SU-DHL-6 (cell line): ENCODE measurements at regions not wholly inside any gene's neighbourhood (a gene's known extent, or its start where the extent isn't known, plus 50 kb on each side); places are given as distances from the start of the nearest gene placed in this dataset.

Experiments used
- H2AFZ ChIP-seq: fragments of 200-600 bp; sonication (generic); 2 replicates; pipeline ENCODE4 v1.6.1; 2014; ENCODE audit warnings: low read depth, mild to moderate bottlenecking, moderate library complexity, mixed read lengths, antibody characterized with exemption, low read length; ENCODE audit not compliant: severe bottlenecking
- H3F3A ChIP-seq: fragments of 200-600 bp; shearing (Covaris generic); 2 replicates; pipeline ENCODE4 v1.6.0; 2016; ENCODE audit warnings: antibody characterized with exemption, mild to moderate bottlenecking; ENCODE audit not compliant: insufficient read depth
- H3K27ac ChIP-seq: fragments of 200-600 bp; sonication (generic); 2 replicates; pipeline ENCODE4 v1.5.1; 2016; ENCODE audit warnings: low read depth, mild to moderate bottlenecking, low read length, moderate library complexity, mixed read lengths
- H3K27me3 ChIP-seq: fragments of 200-600 bp; sonication (generic), shearing (Covaris generic); 2 replicates; pipeline ENCODE4 v1.6.0; 2014; ENCODE audit warnings: mild to moderate bottlenecking, low read length
- H3K36me3 ChIP-seq: fragments of 200-600 bp; sonication (generic); 2 replicates; pipeline ENCODE4 v1.6.1; 2014; ENCODE audit warnings: mild to moderate bottlenecking, low read length, mixed read lengths
- H3K4me2 ChIP-seq: fragments of 300-600, 200-600 bp; shearing (Covaris generic), sonication (generic); 2 replicates; pipeline ENCODE4 v1.6.0; 2014; ENCODE audit warnings: low read length, low read depth, mild to moderate bottlenecking; ENCODE audit not compliant: poor library complexity, severe bottlenecking
- H3K4me3 ChIP-seq: fragments of 200-600 bp; sonication (generic); 2 replicates; pipeline ENCODE4 v1.5.1; 2014; ENCODE audit warnings: antibody characterized with exemption, low read length, mild to moderate bottlenecking, mixed read lengths; ENCODE audit not compliant: insufficient read depth, poor library complexity, severe bottlenecking
- H3K79me2 ChIP-seq: fragments of 200-600 bp; sonication (generic); 2 replicates; pipeline ENCODE4 v1.6.1; 2014; ENCODE audit warnings: mild to moderate bottlenecking, low read length, moderate library complexity; ENCODE audit not compliant: insufficient read depth
- H3K9ac ChIP-seq: fragments of 200-600 bp; sonication (generic); 2 replicates; pipeline ENCODE4 v1.7.0; 2014; ENCODE audit warnings: mild to moderate bottlenecking, low read length
- H3K9me2 ChIP-seq: fragments of 200-600 bp; sonication (generic); replicated peaks from 2 replicates; pipeline ENCODE4 v1.6.1; 2014; ENCODE audit warnings: low read length; ENCODE audit not compliant: insufficient read depth
- H3K9me3 ChIP-seq: fragments of 200-600 bp; sonication (generic); 2 replicates; pipeline ENCODE4 v1.6.1; 2014; ENCODE audit warnings: low read length, mixed read lengths; ENCODE audit not compliant: insufficient read depth
- H4K20me1 ChIP-seq: fragments of 200-600 bp; sonication (generic); 2 replicates; pipeline ENCODE4 v1.6.1; 2014; ENCODE audit warnings: low read depth, mild to moderate bottlenecking, antibody characterized with exemption, low read length, moderate library complexity, mixed read lengths
- EZH2phosphoT487 ChIP-seq: fragments of 200-600 bp; sonication (generic), shearing (Covaris generic); conservative IDR thresholded peaks from 2 replicates; pipeline ENCODE4 v1.6.1; 2018; ENCODE audit warnings: mild to moderate bottlenecking, antibody characterized with exemption, low read length, moderate library complexity, mixed read lengths
- TF ChIP-seq, protein P1 (sequence below): fragments of 200-600 bp; sonication (generic); IDR thresholded peaks from one replicate; pipeline ENCODE4 v1.5.1; 2017; ENCODE audit warnings: antibody characterized with exemption, mild to moderate bottlenecking, low read length, moderate library complexity; ENCODE audit not compliant: insufficient read depth, poor library complexity, severe bottlenecking

DNA sequence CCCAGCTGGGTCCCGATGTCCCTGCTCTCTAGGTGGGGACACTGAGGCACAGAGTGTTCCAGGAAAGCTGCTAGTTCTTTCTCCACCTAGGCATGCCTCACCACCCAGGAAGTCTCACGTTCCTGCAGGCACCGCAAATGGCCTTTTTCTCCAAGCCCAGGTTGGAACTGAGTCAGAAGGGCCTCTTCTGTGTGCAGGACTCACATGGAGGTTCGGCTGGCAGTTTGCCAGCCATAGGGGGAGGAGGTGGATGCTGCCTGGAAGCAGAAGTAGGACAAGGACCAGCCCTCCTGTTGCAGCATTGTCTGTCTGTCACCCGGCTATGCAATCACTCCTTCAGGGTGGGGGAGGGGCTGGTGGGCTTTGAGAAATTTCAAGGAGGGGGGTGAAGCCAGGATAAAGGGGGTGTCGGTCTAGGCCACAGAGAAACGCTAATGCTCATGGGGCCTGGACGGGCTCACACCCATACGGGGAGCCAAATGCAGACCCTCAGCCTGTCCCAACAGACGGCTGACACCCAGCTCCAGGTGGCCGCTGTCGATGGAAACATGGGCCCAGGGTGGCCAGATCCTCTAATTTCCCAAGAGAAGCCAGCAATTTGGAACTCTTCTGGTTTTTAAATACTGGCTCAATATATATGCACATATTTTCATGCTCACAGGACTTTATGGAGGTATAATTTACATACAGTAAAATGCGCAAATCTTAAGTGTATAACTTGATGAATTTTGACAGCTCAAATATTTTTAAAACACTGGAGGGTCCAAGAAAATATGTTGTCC, 120.5 kb downstream of the PHETA1 start:
- H2AFZ ChIP-seq = no peak overlapping the region
- peaks cover 4% of the 10 kb centered on the region; the same call in 1 of the 2 replicates for H4K20me1 ChIP-seq
- H3K4me2 ChIP-seq = no peak overlapping the region
- no peak for TF ChIP-seq EZH2phosphoT487
- TF ChIP-seq, protein P1, sequence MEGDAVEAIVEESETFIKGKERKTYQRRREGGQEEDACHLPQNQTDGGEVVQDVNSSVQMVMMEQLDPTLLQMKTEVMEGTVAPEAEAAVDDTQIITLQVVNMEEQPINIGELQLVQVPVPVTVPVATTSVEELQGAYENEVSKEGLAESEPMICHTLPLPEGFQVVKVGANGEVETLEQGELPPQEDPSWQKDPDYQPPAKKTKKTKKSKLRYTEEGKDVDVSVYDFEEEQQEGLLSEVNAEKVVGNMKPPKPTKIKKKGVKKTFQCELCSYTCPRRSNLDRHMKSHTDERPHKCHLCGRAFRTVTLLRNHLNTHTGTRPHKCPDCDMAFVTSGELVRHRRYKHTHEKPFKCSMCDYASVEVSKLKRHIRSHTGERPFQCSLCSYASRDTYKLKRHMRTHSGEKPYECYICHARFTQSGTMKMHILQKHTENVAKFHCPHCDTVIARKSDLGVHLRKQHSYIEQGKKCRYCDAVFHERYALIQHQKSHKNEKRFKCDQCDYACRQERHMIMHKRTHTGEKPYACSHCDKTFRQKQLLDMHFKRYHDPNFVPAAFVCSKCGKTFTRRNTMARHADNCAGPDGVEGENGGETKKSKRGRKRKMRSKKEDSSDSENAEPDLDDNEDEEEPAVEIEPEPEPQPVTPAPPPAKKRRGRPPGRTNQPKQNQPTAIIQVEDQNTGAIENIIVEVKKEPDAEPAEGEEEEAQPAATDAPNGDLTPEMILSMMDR = no peak
- H3F3A ChIP-seq = peaks cover 4% of the 10 kb centered on the region; the same call in 1 of the 2 replicates
- H3K9me3 ChIP-seq = no peaks in the 10 kb centered on the region
- H3K27ac ChIP-seq = no peak overlapping the region
- H3K9ac ChIP-seq = no peak overlapping the region
- H3K4me3 ChIP-seq = no peak overlapping the region
- no peaks in the 10 kb centered on the region for H3K27me3 ChIP-seq
- H3K36me3 ChIP-seq = peaks cover 9% of the 10 kb centered on the region; the same call in 1 of the 2 replicates
- no peaks in the 10 kb centered on the region for H3K9me2 ChIP-seq
- H3K79me2 ChIP-seq = peaks cover 15% of the 10 kb centered on the region; the same call in 1 of the 2 replicates

DNA sequence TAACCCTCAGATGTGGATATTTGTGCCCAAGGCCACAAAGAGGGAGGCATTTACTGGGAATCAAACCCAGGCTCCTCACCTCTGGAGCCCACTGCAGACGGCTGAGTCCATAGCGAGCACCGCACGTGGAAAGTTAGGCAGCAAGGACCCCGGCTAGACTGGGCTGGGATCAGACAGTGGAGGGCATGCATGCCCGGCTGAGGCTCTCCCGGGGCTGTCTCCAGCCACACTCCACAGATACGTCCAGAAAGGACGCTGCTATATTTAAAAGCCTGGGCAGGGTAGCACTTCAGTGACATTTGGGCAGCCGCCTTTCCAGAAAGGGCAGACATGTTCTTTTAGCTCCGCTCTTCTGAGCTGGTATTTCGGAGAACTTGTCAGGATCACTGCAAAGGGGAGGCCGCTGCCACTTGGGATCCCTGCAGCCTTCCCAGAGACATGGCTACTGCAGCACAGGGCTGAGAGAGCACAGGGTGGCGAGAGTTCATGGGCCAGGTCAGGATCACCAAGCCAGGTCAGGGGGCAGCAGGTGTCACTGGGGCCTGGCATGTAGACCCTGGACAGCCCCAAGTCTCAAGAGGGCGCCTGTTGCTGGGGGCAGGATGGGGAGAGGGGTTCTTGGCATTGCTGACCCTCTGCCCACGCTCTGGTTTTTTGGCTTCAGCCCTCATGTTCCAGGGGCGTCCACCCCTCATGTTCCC, 121.7 kb downstream of the PHETA1 start:
- Histone ChIP-seq H3K4me3 (no peak overlapping the region), H3K4me2 (no peak overlapping the region), H3K9me3 (no peaks in the 10 kb centered on the region), H4K20me1 (peaks cover 4% of the 10 kb centered on the region; the same call in 1 of the 2 replicates), H3K9me2 (no peaks in the 10 kb centered on the region), H3K79me2 (peaks cover 13% of the 10 kb centered on the region; the same call in 1 of the 2 replicates), H3F3A (peaks cover 4% of the 10 kb centered on the region; the same call in 1 of the 2 replicates), H3K9ac (no peak overlapping the region), H3K27me3 (no peaks in the 10 kb centered on the region), H2AFZ (no peak overlapping the region), H3K27ac (no peak overlapping the region), H3K36me3 (peaks cover 9% of the 10 kb centered on the region; the same call in 1 of the 2 replicates)
- TF ChIP-seq, protein P1 = no peak
- TF ChIP-seq EZH2phosphoT487 = no peak

DNA sequence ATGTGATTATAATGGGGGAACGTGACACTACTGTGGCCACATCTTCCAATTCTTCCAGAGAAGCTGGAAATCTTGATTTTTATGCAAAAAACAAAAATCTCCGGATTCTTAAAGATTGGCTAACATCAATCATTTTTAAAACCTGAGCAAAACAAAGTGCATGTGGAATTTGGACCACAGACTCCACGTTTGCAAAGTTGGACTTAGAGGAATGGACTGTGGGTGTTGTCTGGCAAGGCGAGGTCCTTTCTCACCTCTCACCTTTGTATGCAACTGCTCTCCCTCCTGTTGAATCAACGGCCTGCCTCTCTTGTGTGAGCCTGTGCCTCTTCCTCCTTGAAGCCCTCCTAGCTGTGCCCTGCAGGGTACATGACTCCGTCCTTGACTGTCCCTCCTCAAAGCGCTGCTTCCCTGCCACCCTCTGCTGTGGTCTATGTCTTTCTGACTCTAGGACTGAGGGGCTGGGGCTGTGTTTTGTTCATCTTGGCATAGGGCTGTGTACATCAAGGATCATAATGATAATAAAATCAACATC, 122.4 kb downstream of the PHETA1 start:
- Histone ChIP-seq H3K9me2 (no peaks in the 10 kb centered on the region), H3K36me3 (peaks cover 16% of the 10 kb centered on the region; the same call in 1 of the 2 replicates), H3K4me2 (no peak overlapping the region), H3K27ac (no peak overlapping the region), H3K79me2 (peaks cover 13% of the 10 kb centered on the region; the same call in 1 of the 2 replicates), H3K4me3 (no peak overlapping the region), H3K9me3 (no peaks in the 10 kb centered on the region), H2AFZ (no peak overlapping the region), H3K27me3 (no peaks in the 10 kb centered on the region), H3K9ac (no peak overlapping the region), H3F3A (peaks cover 4% of the 10 kb centered on the region; the same call in 1 of the 2 replicates), H4K20me1 (peaks cover 4% of the 10 kb centered on the region; the same call in 1 of the 2 replicates)
- TF ChIP-seq, protein P1 = no peak
- TF ChIP-seq EZH2phosphoT487 = no peak
